ENCODE measurements at regions not wholly inside any gene's neighbourhood (a gene's known extent, or its start where the extent isn't known, plus 50 kb on each side); places are given as distances from the start of the nearest gene placed in this dataset.

DNA sequence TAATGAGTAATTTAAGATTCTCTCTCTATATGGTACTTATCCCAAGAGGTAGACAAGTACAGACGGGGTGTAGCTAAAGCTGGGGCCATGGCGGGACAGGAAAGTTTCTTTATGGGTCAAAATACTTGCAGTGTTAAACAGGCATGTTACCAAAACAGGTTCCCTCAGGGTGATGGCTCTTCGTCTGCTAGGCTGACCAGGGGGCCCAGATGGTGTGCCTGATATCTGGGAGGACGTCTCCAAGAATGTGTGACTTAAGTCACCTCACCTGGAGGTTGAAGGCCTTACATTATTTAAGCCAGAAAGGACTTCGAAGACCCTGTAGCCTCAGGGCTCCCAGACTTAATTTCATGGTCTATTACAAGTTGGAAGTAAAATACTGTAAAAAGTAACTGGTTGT lies 52.7 kb upstream of the FMOD start:
- Histone ChIP-seq H3K4me3 (no peak overlapping the region), H3K79me2 (ENCODE audit: control insufficient read depth, insufficient read depth, low read length) (no peaks in the 10 kb centered on the region), H3K27me3 (ENCODE audit: control insufficient read depth in 2 of 2, insufficient read depth in 2 of 2, low read length in 2 of 2) (peaks cover 32% of the 10 kb centered on the region in 2 experiments), H3K36me3 (ENCODE audit: control insufficient read depth, insufficient read depth, low read length) (no peaks in the 10 kb centered on the region), H3K4me2 (ENCODE audit: insufficient read depth, low read length) (no peak overlapping the region), H4K20me1 (replicated peaks; ENCODE audit: control insufficient read depth, insufficient read depth, low read length) (no peaks in the 10 kb centered on the region), H3K9me3 (replicated peaks; ENCODE audit: control insufficient read depth, insufficient read depth, low read depth, low read length) (no peaks in the 10 kb centered on the region), H3K4me1 (replicated peaks in 1 of 2; ENCODE audit: control insufficient read depth in 2 of 2, insufficient read depth in 2 of 2, low read length in 2 of 2) (no peaks in the 10 kb centered on the region; a peak in 1 of 5 replicates), H3K27ac (ENCODE audit: extremely low read depth, low read depth, low read length) (no peak overlapping the region), H3K9me1 (ENCODE audit: control insufficient read depth, insufficient read depth, low read length) (no peaks in the 10 kb centered on the region), H3K9ac (ENCODE audit: insufficient read depth in 1 of 2, low read depth in 2 of 2, low read length in 2 of 2) (no peak overlapping the region), H2AFZ (ENCODE audit: low read depth, low read length) (no peak overlapping the region)
- 0% methylated on average over 5 of the region's 5 CpGs for WGBS (ENCODE audit: insufficient coverage, low coverage, missing lambda C conversion rate)
- in situ Hi-C loops (cut with MboI): no loop called here
- ChIA-PET CTCF (ENCODE audit: low intra/inter-chr PET ratio) (no interaction called here), POLR2A (no interaction called here)
- BruUV-seq (replicated peaks): no TSS peak
- ATAC-seq (no peak), FAIRE-seq (no peak), DNase-seq (ENCODE audit: extremely low read depth in 1 of 4, low spot score in 3 of 4) (no peak)
- intact Hi-C loops (cut with micrococcal nuclease): no loop called here
- no peak for TF ChIP-seq RFX1 (IDR thresholded peaks at IDR 0.05)
- TF ChIP-seq HDGF (IDR thresholded peaks at IDR 0.05): no peak
- no peak for TF ChIP-seq ZC3H8 (IDR thresholded peaks at IDR 0.05)
- no peak for TF ChIP-seq MBD2 (IDR thresholded peaks at IDR 0.05; ENCODE audit: borderline replicate concordance, low read depth)
- TF ChIP-seq MED1 (CRISPR knock-in tag; IDR thresholded peaks at IDR 0.05; ENCODE audit: borderline replicate concordance): no peak
- TF ChIP-seq, protein P1, sequence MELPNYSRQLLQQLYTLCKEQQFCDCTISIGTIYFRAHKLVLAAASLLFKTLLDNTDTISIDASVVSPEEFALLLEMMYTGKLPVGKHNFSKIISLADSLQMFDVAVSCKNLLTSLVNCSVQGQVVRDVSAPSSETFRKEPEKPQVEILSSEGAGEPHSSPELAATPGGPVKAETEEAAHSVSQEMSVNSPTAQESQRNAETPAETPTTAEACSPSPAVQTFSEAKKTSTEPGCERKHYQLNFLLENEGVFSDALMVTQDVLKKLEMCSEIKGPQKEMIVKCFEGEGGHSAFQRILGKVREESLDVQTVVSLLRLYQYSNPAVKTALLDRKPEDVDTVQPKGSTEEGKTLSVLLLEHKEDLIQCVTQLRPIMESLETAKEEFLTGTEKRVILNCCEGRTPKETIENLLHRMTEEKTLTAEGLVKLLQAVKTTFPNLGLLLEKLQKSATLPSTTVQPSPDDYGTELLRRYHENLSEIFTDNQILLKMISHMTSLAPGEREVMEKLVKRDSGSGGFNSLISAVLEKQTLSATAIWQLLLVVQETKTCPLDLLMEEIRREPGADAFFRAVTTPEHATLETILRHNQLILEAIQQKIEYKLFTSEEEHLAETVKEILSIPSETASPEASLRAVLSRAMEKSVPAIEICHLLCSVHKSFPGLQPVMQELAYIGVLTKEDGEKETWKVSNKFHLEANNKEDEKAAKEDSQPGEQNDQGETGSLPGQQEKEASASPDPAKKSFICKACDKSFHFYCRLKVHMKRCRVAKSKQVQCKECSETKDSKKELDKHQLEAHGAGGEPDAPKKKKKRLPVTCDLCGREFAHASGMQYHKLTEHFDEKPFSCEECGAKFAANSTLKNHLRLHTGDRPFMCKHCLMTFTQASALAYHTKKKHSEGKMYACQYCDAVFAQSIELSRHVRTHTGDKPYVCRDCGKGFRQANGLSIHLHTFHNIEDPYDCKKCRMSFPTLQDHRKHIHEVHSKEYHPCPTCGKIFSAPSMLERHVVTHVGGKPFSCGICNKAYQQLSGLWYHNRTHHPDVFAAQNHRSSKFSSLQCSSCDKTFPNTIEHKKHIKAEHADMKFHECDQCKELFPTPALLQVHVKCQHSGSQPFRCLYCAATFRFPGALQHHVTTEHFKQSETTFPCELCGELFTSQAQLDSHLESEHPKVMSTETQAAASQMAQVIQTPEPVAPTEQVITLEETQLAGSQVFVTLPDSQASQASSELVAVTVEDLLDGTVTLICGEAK (IDR thresholded peaks at IDR 0.05): no peak
- TF ChIP-seq, protein P1 (CRISPR knock-in tag; IDR thresholded peaks at IDR 0.05): no peak
